T-helper 2 cell treated with Interferon-gamma antibody and Interleukin-4, amounts not matched to agents 100 ng/mL and 5 ng/mL, for 36 hours (primary cell): ENCODE measurements at regions not wholly inside any gene's neighbourhood (a gene's known extent, or its start where the extent isn't known, plus 50 kb on each side); places are given as distances from the start of the nearest gene placed in this dataset.
"Not testable (repeated sequence)": the region's sequence is repeated elsewhere in the genome, so short reads cannot be mapped to it uniquely, and the experiment has no call there.

Source experiments
- intact Hi-C: fragments of 100-400 bp; cut with micrococcal nuclease; formaldehyde crosslinking; loops from one replicate; pipeline ENCODE4 v1.15.1; 2023

- intact Hi-C loops = no loop called here
Measured at GRCh38 chr11:23457641-23458040, 597.4 kb upstream of the CCDC179 start.

DNA sequence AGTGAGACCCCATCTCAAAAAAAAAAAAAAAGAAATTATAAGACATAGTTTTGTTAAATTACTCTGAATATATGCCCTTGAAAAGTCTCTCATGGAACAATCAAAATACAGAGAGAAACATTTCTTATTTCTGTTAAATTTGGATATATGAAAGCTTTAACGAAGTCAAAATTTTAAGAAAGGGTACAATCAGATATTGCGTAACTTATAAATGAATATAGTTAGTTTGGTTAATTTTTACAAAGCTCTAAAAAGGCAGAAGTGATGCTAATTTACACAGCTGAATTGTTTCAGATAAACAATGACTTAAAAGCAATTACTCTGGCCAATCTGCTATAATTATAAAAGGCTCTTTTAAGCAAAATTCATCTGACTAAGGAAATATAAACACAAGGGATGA is 611.6 kb upstream of the CCDC179 start:
- intact Hi-C loops = no loop called here

DNA sequence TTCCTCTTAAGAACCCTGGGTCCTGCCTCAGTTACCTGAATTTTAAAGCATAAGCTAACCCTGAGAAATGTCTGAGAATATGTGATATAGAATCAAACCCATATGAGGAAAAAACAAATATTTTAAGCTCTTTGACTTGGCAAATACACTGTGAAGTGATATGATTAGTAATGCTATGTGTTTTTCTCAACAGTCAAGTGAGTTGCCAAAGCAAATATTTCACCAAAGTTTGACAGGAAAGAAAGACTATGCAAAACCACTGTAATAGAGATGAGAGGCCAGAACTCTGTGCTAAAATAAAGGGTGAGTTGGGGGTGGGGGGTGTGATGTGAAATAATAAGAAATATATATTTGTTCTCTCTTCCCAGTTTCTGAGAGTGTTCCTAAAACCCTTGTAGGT is 613.5 kb upstream of the CCDC179 start:
- intact Hi-C loops = no loop called here

- intact Hi-C loops = no loop called here
Measured at GRCh38 chr11:23480736-23481135, 620.5 kb upstream of the CCDC179 start.

- intact Hi-C loops = not testable (repeated sequence)
Measured at GRCh38 chr11:23484146-23484545, 623.9 kb upstream of the CCDC179 start.

DNA sequence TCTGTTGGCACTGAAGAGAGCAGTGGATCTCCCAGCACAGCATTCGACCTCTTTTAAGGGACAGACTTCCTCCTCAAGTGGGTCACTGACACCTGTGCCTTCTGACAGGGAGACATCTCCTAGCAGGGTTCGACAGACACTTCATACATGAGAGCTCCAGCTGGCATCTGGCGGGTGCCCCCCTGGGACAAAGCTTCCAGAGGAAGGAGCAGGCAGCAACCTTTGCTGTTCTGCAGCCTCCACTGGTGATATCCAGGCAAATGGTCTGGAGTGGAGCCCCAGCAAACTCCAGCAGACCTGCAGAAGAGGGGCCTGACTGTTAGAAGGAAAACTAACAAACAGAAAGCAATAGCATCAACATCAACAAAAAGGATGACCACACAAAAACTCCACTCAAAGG is 624.3 kb upstream of the CCDC179 start:
- intact Hi-C loops = not testable (repeated sequence)

DNA sequence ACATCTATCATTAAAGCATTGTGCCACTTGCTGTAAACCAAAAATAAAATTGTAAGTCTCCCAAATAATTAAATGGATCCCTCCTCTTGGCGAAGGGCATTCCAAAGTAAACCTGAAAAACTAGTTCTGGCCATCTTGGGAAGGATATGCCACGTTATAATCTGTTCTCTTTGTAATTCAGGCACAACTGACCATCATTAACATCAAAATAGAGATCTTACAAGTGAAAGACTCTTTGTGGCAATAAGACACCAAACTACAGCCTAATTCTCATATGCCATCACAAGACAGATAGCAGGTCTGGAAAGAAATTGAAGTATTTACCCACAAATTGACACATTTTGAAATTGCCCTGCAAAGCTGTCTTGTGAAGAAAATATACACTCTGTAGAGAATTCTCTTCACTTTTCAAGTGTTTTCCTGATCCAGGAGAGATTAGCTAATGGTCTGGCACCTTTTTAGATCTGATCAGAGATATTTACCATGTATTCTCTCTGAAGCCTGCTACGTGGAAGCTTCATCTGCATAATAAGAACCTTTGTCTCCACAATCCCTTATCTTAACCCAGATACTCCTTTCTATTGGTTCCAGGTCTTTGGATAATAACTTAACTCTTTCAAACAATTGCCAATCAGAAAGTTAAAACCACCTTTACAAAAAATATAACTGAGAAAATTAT is 630.4 kb upstream of the CCDC179 start:
- intact Hi-C loops = no loop called here

GRCh38 chr11:23494981-23495380 is 634.7 kb upstream of the CCDC179 start:
- intact Hi-C loops = no loop called here

GRCh38 chr11:23496340-23496739 is 636.1 kb upstream of the CCDC179 start:
- intact Hi-C loops = no loop called here

- intact Hi-C loops = no loop called here
Measured at GRCh38 chr11:23497040-23497439, 636.8 kb upstream of the CCDC179 start.

DNA sequence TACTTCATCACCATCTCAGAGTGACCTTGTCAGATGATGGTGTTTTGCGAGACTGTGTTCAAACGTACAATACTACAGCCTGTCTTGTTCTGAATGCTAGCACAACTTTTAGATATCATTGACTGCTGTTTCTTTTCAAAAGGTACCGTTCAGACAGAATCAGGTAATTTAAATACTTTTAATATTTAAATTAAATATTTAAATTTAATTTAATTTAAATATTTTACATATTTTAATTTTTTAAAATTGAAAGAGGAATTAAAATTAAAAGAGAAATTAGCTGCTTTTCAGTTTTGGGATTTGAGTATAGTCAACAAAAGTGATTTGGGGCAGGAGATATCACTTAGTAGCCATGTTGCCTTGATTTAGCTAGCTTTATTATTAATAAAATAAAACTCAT is 642.1 kb upstream of the CCDC179 start:
- intact Hi-C loops = no loop called here

DNA sequence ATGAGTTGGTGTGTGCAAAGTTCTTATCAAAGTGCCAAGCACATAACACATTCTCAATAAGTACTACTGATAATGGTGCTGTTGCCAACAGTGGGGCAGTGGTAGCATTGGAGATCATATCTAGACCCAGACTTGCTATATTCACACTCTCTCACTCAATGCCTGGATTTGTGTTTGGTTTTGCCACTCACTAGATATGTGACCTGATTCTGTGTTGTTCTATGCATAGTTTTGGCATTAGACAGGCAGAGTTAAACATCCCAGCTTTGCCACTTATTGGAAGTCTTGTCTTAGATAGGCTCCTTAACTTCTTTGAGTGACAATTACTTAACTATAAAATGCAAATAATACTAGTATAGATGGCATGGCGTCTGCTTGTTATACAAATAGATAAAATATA is 642.6 kb upstream of the CCDC179 start:
- intact Hi-C loops = no loop called here

- intact Hi-C loops = no loop called here
Measured at GRCh38 chr11:23509023-23509422, 648.7 kb upstream of the CCDC179 start.

DNA sequence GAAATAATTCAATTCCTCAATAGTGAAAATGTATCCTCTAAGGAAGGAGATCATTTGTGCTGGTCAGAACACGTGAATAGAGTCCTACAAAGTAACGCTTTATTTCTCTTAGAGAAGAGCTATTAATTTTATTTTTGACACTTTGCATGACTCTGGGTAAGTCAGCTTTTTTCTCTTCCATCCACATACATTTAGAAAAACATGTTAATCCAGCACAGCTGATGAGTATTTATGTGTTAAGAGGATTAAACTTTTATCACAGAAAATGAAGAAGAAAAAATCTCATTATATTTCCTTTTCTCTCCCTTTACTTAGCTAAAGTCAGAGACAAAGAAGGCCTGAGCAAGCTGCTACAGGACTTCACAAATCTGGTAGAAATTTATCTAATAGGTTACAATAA is 649.5 kb upstream of the CCDC179 start:
- intact Hi-C loops = no loop called here

DNA sequence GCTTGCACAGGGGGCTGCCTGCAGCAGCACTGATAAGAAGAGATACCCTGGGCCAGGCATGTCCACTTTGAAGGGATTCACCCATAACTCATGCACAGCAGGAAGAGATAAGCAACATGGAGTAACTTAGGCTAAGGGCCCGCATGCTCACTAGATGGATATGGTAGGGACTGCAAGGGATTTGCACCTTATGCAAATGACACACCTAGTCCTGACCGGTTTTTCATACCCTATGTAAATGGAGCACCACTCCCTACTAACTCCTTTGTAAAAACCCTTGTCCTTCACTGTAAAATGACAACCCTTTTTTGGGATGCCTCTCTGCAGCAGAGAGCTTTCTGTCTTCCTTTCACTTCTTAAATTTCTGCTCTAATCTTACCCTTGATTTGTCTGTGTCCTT is 658.9 kb upstream of the CCDC179 start:
- intact Hi-C loops = no loop called here

DNA sequence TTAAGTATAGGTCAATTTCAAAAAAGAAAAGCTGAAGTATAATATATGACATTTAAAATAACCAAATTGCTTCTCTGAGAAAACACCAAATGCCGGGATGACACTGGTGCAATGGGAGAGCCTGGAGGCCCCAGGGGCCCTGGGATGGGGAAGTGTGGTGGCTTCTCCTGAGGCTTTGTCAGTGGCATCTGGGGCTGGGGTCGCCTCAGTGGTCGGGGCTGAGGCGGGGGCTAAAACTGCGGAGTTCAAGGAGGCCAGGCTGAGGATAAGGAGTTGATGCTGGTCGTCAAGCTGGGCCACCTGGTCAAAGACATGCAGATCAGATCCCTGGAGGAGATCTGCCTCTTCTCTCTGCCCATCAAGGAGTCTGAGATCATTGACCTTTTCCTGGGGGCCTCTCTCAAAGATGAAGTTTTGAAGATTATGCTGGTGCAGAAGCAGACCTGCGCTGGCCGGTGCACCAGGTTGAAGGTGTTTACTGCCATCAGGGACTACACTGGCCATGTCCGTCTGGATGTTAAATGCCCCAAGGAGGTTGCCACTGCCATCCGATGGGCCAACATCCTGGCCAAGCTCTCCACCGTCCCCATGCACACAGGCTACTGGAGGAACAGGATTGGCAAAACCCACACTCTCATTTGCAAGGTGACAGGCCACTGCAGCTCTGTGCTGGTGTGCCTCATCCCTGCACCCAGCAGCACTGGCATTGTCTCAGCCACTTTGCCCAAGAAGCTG is 660.1 kb upstream of the CCDC179 start:
- intact Hi-C loops = no loop called here

- intact Hi-C loops = loop anchor here (10.0 kb wide), 1 partner anchor 58 kb away; no protein-coding TSS in a partner anchor
Measured at GRCh38 chr11:23536907-23537306, 676.6 kb upstream of the CCDC179 start.

DNA sequence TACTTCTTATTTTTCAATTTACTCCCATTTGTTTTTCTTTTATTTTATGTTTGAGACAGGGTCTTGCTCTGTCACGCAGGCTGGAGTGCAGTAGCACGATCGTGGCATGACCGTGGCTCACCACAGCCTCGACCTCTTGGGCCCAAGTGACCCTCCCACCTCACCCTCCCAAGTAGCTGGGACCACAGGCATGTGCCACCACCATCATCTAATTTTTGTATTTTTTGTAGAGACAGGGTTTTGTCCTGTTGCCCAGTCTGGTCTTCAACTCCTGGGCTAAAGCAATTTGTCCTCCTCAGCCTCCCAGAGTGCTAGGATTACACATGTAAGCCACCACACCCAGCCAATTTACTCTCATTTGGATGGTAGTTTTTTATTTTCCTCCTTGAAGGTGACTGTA is 679.3 kb upstream of the CCDC179 start:
- intact Hi-C loops = loop anchor here (10.0 kb wide), 1 partner anchor 55 kb away; no protein-coding TSS in a partner anchor

GRCh38 chr11:23540101-23540561 is 679.9 kb upstream of the CCDC179 start:
- intact Hi-C loops = no loop called here

GRCh38 chr11:23542189-23542588 is 681.9 kb upstream of the CCDC179 start:
- intact Hi-C loops = no loop called here

DNA sequence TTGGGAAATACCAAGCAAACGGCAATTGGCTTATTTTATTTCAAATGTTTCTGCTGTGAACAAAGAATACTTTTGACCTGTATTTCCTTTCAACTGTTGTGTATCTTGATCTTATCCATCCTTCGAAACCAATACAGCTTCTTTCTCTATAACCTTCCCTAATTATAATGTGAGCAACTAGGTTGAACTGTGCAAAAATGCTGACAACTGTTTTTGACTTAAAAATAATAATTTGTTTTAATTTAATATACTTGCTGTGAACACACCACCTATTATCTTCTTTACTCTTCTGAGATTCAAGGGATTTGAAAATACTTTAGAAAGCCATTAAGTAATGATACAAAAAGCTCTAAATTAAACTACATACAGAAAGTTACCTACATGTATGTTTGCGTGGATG is 682.5 kb upstream of the CCDC179 start:
- intact Hi-C loops = no loop called here

DNA sequence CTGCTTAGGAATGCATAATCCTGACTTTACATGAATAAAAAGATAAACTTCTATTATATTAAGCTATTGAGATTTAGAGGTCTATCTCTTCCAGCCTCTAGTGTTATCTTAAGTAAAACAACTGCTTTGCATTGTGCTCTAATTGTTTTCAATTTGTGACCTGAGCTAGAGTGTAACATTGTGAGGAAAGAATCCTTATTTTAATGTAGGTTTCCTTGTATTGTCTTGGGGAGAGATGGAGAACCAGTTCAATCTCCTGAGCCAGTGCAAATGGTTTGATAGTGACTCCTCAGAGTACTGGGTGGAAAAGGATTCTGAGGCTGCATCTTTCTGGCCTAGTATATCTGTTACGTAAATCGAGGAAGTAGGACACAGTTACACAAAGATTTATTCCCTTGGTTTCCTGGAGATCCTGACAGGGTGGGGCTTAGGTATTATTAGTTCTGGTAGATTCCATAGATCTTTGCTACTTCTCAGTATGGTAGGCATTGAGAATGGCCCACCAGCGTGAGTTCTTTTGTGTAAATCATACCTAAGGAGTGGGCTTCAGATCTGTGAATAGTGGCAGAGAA is 683.5 kb upstream of the CCDC179 start:
- intact Hi-C loops = no loop called here

DNA sequence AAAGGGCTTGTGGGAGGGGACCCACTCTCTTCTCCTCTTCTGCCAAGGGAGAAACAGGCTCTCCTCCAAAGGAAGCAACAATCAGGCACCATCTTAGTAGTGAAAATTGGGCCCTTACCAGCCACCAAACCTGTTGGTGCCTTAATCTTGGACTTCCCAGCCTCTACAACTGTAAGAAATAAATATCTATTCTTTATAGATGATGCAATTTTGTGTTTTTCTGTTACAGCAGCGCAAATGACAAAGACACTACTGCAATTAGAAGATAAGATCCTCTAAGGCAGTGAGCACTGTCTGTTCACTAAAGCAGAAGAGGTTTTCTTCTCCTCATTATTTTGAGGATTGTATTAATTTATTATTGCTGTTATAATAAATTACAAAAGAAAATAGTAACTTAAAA is 691.4 kb upstream of the CCDC179 start:
- intact Hi-C loops = no loop called here
